Activated CD4-positive, alpha-beta T cell treated with anti-CD3 and anti-CD28 coated beads, Interleukin-2, Interleukin-4, amounts not matched to agents 100 ng/mL and 50 ng/mL, durations not matched to agents 16 hours and 8 hours (primary cell): ENCODE measurements at regions not wholly inside any gene's neighbourhood (a gene's known extent, or its start where the extent isn't known, plus 50 kb on each side); places are given as distances from the start of the nearest gene placed in this dataset.

ENCODE experiments used
- DNase-seq: peaks from one replicate; pipeline ENCODE4 v3.0.0-alpha.2; 2020; ENCODE audit warnings: low spot score

DNA sequence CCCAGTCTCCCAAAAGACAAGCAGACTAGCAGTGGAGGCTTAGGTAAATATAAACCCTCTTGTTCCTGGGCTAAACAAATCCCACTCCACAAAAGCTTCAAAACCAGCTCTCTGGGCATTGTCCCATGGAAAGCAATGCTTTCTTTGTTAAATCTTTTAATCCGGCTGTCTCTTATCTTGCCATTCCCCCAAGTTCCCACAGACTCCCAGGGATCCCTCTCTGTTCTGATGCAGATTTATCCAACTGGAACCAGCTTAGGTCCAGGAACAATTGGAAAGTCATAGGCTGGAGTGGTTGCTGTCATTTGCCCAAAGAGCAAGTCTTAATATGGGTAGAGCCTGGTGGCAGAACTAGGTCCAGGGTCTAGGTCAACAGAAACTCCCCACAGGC is 110.1 kb upstream of the ATP1A1 start:
- no peak for DNase-seq

DNA sequence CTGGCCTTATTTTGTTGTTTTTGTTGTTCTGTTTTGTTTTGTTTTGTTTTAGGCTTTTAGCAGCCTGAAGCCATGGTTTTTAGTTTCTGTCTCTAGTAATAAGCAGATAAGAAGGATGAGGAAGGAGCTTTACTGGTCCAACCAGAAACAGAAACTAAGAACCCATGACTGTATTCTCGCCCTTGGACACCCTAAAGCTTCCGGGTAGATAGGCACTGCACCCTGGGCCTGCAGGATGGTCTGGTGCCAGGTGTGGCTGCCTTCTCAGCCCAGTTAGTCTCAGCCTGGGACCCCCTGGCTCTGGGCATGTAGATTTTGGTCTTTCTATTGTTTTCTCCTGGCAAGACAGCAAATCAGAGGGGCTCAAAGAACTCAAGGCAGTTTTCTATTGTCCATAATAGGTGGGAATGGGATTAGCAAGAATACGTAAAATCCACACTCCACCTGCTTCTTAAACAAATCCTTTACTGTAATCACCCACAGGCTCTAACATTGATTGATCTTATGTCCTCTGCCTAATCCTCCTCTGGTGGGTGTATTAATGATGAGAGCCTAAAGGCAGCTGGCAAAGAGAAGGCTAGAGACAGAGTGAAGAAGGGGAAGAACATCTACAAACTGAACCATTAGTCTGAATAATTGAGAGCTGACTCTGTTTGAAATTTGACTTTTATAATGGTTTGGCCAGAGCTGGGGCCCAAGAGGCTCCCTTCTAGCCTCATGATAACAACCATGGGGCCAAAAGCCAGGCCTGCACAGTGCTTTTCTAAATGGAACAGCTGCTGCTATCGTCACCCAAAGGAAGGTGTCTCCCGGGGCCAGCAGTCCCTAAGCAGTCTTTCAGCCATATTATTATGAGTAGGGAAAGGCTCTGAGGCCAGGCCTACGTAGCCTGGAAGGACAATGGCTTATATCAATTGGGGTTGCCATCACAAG is 106.8 kb upstream of the ATP1A1 start:
- no peak for DNase-seq

DNA sequence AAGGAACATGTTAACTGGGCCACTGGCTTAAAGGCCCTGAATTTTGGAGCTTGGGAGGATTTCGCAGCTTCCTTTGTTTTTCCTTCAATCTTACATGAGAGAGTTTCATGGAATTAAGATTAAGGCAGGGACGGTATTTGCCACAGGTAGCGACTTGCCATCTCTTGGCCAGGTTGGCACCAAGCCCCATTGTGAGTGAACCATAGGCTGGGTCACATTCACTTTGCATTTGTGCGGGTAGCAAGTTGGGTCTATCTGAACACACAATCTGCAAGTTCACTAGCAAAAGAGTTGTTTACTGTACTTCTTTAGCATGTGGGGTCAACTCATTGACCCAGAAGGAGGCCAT is 106.2 kb upstream of the ATP1A1 start:
- no peak for DNase-seq

DNA sequence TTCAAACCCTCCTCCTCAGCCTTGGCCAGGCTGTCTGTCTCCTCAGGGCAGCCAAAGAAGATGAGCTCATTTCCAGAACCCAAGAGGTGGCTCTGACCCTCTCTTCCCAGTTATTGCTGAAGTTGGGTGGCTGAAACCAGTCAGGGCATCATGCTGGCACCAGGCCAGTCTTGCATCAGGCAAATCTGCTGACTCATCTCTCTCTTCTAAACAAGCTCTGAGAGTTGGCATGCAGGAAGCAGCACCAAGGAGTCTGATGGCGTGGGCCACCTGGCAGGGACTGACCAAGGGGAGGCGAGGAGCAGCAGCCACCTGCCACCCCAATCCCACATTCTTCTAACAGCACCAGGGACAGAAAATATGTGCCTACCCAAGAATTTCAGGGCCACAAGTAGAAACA is 104.8 kb upstream of the ATP1A1 start:
- peak; percentile 6 for DNase-seq

DNA sequence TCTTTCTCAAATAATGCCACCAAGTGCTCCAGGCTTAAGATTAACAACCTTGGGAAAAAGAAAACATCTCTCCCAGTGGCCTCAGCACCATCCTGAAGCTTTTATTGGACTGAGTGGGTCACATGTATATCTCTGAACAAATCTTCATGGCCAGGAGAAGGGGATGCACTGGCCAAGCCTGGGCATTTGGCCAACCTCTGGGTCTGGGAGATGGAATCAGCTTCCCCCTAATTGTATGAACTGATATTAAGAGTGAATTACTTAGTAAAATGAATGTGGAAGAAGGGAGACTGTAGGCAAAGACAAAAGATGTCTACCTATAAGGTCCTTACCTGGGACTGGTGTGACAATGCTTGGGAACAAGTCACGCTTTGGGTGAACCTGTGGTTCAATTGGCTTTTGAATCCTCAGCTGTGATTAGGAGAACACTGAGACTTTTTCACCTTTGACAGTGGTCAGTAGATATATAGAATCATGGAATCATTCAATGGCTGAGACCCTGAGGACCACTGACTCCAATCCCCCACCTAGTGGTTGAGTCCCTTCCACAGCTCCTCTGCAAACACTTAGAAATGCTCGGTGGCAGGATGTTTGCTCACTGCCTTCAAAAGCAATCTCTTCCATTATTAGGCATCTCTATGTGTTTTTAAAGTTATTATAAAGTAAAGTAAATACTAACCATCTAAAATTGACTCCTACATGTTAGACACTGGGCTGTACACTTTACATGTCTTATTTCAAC is 102.6 kb upstream of the ATP1A1 start:
- DNase-seq, result no peak

DNA sequence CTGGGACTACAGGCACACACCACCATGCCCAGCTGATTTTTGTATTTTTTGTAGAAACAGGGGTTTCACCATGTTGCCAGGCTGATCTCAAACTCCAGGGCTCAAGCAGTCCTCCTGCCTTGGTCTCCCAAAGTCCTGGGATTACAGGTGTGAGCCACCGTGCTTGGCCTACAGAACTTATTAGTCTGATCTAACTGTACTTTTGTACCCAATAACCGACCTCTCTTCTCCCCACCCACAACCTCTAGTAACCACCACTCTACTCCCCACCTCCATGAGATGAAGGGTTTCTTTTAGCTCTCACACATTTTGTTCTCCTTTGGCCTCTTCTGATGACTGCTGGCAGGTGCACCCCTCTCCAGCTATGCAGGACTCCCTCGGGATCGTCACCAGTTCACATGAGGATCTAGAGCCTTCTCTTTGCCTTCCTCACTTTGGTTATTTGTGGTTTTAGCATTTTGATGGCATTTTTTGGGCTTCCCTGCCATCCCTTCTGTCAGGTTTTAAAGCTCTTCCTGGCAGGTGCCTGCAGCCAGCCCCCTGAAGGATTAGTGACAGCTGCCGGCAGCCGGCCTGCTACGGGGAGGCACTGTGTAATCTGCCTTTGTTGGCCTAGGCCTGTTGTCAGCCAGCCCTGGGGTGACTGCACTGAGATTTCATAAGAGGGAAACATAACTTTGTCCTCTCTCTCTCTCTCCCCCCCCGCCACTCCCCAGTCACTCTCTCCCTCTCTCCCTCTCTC is 99.8 kb upstream of the ATP1A1 start:
- no peak for DNase-seq

DNA sequence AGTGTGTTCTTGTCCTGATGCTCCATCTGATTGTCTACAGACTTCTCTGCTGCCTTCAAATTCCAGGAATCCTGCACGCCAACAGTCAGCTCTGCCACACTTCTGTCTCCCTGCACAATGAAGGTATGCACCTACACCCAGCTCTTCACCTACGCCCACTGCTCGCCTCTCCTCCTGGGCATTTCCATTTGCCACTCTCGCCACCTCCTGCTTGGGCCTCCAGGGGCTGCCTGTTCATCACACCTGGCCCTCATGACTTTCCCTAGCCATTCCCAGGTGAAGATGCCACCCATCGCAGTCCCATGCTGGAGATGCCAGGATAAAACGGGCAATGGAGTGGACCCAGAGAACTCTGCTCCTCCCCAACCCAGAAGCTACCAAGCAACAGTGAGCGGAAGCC is 96.5 kb upstream of the ATP1A1 start:
- DNase-seq, result no peak

DNA sequence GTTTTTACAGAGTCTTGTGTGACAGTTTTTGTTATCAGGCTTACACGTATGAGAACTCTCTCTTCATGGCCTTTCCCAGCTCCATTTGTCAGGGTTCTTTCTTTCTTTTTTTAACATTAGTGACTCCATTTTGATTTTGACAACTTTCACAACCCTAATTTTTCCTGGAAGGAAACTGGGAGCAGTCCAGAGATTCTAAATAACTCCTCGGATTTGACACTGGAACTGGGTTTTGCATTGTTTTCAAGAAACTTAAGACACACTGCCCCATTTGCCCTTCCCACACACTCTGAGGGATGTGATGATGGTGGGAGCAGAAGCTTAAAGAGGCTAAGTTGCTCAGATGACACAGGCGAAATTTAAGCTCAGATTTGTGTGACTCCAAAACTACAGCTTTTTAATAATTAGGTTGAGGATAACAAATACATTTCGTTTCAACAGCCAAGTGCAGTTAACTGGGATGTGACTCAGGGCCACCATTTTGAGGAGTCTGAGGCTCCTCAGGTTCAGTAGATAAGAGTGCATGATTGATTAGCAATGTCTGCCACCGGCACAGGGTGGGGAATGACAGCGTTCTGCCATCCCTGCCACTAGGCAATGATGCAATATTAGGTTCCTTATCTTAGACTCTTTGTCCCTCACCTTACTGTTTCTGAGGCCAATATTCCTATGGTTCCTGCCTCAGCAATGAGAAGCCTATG is 95.1 kb upstream of the ATP1A1 start:
- no peak for DNase-seq

DNA sequence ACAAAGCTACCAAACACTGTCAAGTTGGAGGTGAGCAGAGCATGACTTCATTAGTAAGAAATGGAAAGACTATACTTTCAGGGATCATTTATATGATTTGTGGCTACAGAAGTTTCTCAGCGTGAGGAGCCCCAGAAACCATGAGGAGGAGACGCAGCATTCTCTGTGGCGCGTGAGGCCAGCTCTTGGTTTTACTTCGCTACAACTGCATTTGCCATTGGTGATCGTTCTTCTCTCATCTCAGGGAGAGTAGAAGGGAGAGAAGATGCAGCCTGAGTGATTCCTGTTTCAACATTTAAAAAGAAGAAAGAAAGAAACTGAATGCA is 94.5 kb upstream of the ATP1A1 start:
- no peak for DNase-seq

DNA sequence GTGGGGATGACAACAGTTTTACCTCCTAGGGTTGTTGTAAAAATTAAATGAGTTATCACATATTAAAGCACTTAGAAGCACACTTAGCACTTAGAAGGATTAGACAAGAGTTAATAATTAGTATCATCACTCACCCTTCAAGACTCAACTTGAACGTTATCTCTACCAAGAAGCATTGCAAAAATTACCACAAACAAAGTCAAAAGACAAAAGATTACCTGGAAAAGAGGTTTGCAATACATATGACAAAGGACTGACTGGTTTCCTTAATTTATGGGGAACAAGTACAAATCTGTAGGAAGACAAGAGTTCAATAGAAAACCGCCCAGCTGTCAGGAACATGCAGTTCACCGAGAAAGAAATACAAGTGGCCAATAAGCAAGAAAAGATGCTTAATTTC is 93.3 kb upstream of the ATP1A1 start:
- no peak for DNase-seq

DNA sequence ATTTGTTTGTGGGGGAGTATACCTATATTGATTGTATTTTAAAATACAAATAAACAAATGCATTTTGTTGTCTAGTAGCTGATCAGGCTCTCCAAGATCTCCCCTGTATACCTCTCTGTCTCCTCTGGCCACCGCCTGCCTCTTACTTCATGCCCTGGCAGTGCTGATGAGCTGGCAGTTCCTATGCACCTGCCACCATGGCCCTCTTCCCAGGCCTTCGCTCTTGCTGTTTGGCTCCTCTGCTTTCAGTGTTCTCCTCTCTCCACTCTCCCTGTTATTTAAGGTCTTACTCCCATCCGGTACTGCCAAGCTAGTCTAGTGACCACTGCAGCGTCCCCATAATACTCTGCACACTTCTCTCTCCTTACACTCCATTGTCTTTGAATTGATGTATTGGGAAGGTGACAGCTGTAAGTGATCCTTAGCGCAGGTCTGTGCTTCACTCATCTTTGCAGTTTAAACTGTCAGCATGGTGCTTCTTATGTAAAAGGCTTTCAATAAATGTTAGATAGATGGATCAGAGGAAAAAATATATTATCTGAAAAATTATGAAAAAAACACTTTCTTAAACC is 88.1 kb upstream of the ATP1A1 start:
- no peak for DNase-seq

DNA sequence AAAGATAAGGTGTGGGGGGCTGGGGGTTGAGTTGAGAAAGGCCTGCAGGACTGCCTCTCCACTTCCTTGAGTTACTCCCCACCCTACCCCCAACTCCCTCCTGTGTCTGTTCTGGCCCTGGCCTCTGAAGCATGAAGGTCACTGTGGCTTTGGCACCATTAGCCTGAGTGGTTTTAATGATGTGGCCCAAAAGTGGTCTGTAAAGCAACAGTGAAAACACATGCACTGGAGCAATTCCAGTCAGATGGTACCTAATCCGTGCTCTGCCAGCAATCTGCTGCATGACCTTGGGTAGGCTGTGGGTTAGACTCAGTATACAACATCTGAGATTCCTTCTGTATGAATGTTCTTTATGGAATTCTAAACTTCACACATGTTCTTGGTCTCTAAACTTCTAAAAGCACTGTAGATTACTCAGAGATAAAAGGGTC is 86.5 kb upstream of the ATP1A1 start:
- DNase-seq, result no peak

DNA sequence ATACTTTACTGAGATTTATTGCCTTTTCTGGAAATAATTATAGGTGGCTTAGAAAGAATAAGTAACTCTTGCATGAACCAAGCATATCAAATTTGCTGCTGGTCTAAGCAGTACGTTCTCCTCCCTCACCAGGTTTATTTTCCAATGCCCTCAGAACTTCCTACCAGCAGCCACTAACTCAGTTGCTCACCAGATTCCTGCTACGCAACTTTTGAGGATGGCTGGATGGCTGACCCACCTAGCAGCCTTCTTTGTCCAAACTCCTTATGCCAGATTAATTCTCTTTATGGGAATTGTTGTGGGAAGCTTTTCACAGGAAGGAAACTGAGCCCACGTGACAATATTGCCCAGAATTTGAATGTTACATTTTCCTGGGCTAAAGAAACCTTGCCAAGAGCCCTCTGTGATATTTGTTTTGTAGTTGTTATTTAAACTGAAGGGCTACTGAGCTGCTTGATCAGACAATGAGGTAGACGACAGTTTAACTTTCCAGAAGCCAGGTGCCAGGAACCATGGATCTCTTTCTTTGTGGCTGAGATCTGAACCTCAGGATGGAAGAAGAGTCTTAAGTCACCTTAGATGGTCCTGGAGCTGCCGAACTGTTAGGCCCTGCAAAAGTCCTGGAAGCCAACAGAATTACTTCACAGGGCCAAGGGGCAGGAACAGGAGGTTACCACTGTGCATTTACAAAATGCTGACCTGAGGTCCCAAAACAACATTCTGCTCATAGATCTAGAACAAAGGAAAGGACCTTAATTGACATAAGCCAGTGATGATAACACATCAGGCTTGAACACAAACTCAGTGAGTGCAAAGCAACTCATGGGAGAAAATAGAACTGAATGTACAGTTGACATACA is 85.5 kb upstream of the ATP1A1 start:
- no peak for DNase-seq

DNA sequence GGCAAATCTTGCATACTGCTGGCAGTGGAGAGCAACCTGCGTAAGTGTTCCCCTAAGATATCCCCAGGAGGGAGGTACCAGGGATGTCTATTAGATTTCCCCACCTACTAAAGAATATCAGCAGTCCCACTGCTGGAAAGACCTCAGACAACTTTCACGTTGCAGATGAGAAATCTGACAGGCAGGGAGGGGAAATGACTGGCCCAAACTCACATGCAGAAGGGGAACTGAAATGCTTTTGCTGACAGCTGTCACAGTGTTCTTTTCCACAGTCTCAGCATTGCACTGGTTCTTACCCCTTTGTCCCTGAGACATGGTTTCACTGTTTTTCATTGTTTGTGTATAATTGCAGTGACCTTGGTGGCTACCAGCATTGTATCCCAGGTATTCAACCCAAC is 84.8 kb upstream of the ATP1A1 start:
- DNase-seq, result no peak

DNA sequence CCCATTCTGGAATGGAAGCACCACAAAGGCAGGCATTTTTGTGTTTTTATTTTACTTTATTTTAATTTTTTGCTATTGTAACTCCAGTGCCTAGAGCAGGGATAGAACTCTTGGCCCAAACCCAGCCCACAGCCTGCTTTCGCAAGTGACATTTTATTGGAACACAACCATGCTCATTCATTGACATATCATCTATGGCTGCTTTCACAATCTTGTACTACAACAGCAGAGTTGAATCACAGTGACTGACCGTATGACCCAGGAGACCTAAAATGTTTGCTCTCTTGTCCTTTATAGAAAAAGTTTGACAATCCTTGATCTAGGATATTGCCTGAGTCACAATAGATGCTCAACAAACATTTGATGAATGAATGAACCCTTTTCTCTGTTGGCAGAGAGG is 83.9 kb upstream of the ATP1A1 start:
- no peak for DNase-seq

DNA sequence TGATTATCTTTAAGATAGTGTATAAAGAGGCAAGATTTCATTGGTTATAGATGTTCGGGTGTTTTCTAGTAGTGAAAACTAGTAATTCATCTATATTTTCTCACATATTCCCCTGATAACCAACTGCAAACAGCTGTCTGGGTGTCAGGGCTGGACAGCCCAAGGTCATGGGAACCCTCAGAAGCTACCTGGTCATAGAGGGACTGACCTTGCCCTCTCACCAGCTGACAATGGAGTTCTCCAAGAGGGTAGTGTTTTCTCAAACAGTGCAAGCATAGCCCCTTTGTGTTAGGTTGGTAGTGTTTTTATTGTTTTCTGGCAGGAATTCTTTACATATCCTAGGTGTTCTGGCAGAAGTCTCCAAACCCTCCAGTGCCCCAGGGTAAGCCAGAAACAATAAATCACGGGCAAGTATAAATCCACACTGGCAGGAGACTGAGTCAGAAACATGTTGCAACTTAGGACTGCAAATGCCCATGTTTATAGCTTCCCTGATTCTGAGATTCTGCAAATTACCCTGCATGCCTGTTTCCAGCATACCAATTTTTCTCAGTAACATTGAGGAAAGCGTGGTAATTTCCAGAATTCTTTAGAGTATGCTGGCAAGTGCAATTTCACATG is 82.8 kb upstream of the ATP1A1 start:
- no peak for DNase-seq

DNA sequence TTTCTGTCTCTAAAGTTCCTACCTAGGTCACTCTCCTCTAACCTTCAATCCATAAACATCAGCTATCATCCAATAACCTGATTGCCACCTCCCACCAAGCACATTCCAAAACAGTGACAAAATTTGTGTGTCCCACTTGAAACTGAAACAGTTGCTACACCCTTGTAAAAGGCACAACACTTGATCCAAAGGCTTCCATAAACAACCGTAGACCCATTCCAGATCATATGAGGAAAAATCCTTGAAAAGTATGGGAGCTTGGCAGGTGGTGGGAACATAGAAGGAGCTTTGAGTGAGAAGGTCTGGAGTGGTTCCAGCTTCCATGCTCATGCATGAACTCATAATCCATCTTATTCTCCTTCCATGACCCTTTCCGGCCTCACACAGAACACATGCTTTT is 82.0 kb upstream of the ATP1A1 start:
- DNase-seq, result no peak

DNA sequence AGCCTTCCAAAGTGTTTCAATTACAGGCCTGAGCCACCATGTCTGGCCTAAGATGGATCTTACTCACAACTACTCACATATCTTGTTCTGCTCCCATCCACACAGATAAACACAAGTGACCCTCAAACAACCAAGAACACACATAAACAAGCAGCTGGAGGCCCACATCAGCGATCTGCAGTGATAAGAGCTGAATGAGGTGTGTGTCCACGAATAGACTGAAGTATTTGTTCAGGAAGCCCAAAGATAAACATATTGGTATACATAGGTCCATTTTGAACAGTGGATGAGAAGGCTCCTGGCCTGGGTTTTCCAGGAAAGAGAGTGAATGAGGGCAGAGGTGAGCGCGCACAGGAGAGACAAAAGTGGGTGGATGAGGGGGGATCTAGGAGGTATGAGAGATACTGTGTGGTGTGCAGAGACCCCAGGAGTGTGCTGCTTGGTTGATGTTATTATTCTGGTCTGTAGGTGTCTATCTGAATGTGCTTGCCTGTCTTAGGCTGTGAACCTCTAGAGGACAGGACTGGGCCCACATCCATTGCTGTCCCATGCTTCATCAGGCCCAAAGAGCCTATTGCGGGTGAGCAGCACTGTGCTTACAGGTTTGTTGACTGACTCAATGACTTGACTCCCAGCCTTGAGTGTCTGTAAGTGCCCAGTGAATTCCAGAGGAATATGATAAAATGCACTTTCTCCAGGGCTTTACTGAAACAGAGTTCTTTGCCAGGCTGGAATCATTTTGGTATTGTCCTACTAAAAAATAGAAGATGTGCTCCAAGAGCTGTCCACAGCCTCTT is 79.9 kb upstream of the ATP1A1 start:
- DNase-seq, result no peak

DNA sequence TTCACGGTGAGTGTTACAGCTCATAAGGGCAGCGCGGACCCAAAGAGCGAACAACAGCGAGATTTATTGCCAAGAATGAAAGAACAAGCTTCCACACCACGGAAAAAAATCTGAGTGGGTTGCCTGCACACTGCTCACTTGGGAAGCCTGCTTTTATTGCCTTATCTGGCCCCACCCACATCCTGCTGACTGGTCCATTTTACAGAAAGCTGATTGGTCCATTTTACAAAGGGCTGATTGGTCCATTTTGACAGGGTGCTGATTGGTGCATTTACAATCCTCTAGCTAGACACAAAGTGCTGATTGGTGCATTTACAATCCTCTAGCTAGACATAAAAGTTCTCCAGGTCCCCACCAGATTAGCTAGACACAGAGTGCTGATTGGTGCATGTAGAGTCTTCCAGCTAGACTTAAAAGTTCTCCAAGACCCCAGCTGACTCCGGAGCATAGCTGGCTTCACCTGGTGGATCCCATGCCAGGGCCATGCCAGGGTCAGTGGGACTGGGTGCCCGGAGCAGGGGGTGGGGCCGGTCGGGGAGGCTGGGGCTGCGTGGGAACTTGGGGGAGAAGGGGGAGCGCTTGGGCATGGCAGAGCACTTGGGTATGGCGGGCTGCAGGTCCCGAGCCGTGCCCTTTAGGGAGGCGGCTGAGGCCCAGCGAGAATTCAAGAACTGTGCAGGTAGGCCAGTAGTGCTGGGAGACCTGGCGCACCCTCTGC is 75.4 kb upstream of the ATP1A1 start:
- no peak for DNase-seq
